Skin of body (tissue), 1 donor: ENCODE measurements at regions not wholly inside any gene's neighbourhood (a gene's known extent, or its start where the extent isn't known, plus 50 kb on each side); places are given as distances from the start of the nearest gene placed in this dataset.

Source experiments
- DNase-seq: peaks from one replicate; lab custom pipeline; 2025; lab: John Stamatoyannopoulos, UW

GRCh38 chr13:37365496-37365895, 233.1 kb downstream of the POSTN start:
- DNase-seq = peak; percentile 4

GRCh38 chr13:37364956-37365355, 233.6 kb downstream of the POSTN start:
- no peak for DNase-seq

- peak; percentile 55 for DNase-seq
These were observed 234.6 kb downstream of the POSTN start for GRCh38 chr13:37364007-37364406.

GRCh38 chr13:37361608-37362007, 237.0 kb downstream of the POSTN start:
- DNase-seq = no peak

- no peak for DNase-seq
These were observed 238.0 kb downstream of the POSTN start for GRCh38 chr13:37360556-37360955.

GRCh38 chr13:37357548-37357947, 241.0 kb downstream of the POSTN start:
- no peak for DNase-seq

- no peak for DNase-seq
These were observed 244.7 kb downstream of the POSTN start for GRCh38 chr13:37353911-37354310.

- DNase-seq = no peak
These were observed 245.7 kb upstream of the CSNK1A1L start for GRCh38 chr13:37351211-37351610.

GRCh38 chr13:37349916-37350315, 244.5 kb upstream of the CSNK1A1L start:
- DNase-seq = no peak

GRCh38 chr13:37348916-37349643, 243.6 kb upstream of the CSNK1A1L start:
- DNase-seq = no peak

GRCh38 chr13:37345869-37346268, 240.4 kb upstream of the CSNK1A1L start:
- no peak for DNase-seq

- DNase-seq = no peak
These were observed 239.9 kb upstream of the CSNK1A1L start for GRCh38 chr13:37345391-37345790.

- DNase-seq = peak; percentile 25
These were observed 238.6 kb upstream of the CSNK1A1L start for GRCh38 chr13:37344056-37344455.

GRCh38 chr13:37342205-37342604, 236.7 kb upstream of the CSNK1A1L start:
- no peak for DNase-seq

- DNase-seq = no peak
These were observed 235.6 kb upstream of the CSNK1A1L start for GRCh38 chr13:37340901-37341670.

- peak; percentile 53 for DNase-seq
These were observed 233.9 kb upstream of the CSNK1A1L start for GRCh38 chr13:37339386-37339735.

- DNase-seq = peak; percentile 83
These were observed 233.4 kb upstream of the CSNK1A1L start for GRCh38 chr13:37338726-37339385.

- DNase-seq = no peak
These were observed 220.9 kb upstream of the CSNK1A1L start for GRCh38 chr13:37326334-37326733.

- DNase-seq = no peak
These were observed 213.6 kb upstream of the CSNK1A1L start for GRCh38 chr13:37319031-37319443.

GRCh38 chr13:37316935-37317334, 211.5 kb upstream of the CSNK1A1L start:
- no peak for DNase-seq

- DNase-seq = peak; percentile 96
These were observed 207.9 kb upstream of the CSNK1A1L start for GRCh38 chr13:37313372-37313771.

- no peak for DNase-seq
These were observed 201.5 kb upstream of the CSNK1A1L start for GRCh38 chr13:37306778-37307544.
